ENCODE measurements at regions not wholly inside any gene's neighbourhood (a gene's known extent, or its start where the extent isn't known, plus 50 kb on each side); places are given as distances from the start of the nearest gene placed in this dataset.

- no peak for DNase-seq
- TF ChIP-seq GATA1 (IDR thresholded peaks at IDR 0.05; ENCODE audit: low read depth, low read length) (no peak), POLR2A (IDR thresholded peaks at IDR 0.05; ENCODE audit: low read length) (no peak)
Measured at GRCh38 chr10:10156917-10157600, 860.6 kb upstream of the CELF2 start.

- DNase-seq, result no peak
- TF ChIP-seq GATA1 (IDR thresholded peaks at IDR 0.05; ENCODE audit: low read depth, low read length), result no peak
- TF ChIP-seq POLR2A (IDR thresholded peaks at IDR 0.05; ENCODE audit: low read length), result no peak
Measured at GRCh38 chr10:10160821-10161312, 856.8 kb upstream of the CELF2 start.

- no peak for DNase-seq
- TF ChIP-seq POLR2A (IDR thresholded peaks at IDR 0.05; ENCODE audit: low read length), result no peak
- TF ChIP-seq GATA1 (IDR thresholded peaks at IDR 0.05; ENCODE audit: low read depth, low read length), result no peak
Measured at GRCh38 chr10:10164848-10165247, 852.8 kb upstream of the CELF2 start.

- no peak for DNase-seq
- TF ChIP-seq POLR2A (IDR thresholded peaks at IDR 0.05; ENCODE audit: low read length) (no peak), GATA1 (IDR thresholded peaks at IDR 0.05; ENCODE audit: low read depth, low read length) (no peak)
Measured at GRCh38 chr10:10165415-10165814, 852.3 kb upstream of the CELF2 start.

- no peak for DNase-seq
- TF ChIP-seq POLR2A (IDR thresholded peaks at IDR 0.05; ENCODE audit: low read length), result no peak
- no peak for TF ChIP-seq GATA1 (IDR thresholded peaks at IDR 0.05; ENCODE audit: low read depth, low read length)
Measured at GRCh38 chr10:10178476-10178875, 839.2 kb upstream of the CELF2 start.

GRCh38 chr10:10193848-10194247 is 823.8 kb upstream of the CELF2 start:
- no peak for DNase-seq

GRCh38 chr10:10196701-10197100 is 821.0 kb upstream of the CELF2 start:
- TF ChIP-seq POLR2A (IDR thresholded peaks at IDR 0.05; ENCODE audit: low read length) (no peak), GATA1 (IDR thresholded peaks at IDR 0.05; ENCODE audit: low read depth, low read length) (no peak)
- no peak for DNase-seq

More at GRCh38 chr10:10193848-10194247, 823.8 kb upstream of the CELF2 start:
- TF ChIP-seq POLR2A (IDR thresholded peaks at IDR 0.05; ENCODE audit: low read length) (no peak), GATA1 (IDR thresholded peaks at IDR 0.05; ENCODE audit: low read depth, low read length) (no peak)

- DNase-seq, result no peak
- TF ChIP-seq GATA1 (IDR thresholded peaks at IDR 0.05; ENCODE audit: low read depth, low read length) (no peak), POLR2A (IDR thresholded peaks at IDR 0.05; ENCODE audit: low read length) (no peak)
Measured at GRCh38 chr10:10197423-10197822, 820.2 kb upstream of the CELF2 start.

- DNase-seq, result no peak
- TF ChIP-seq GATA1 (IDR thresholded peaks at IDR 0.05; ENCODE audit: low read depth, low read length) (no peak), POLR2A (IDR thresholded peaks at IDR 0.05; ENCODE audit: low read length) (no peak)
Measured at GRCh38 chr10:10198363-10198762, 819.3 kb upstream of the CELF2 start.

GRCh38 chr10:10204415-10204814 is 813.3 kb upstream of the CELF2 start:
- TF ChIP-seq GATA1 (IDR thresholded peaks at IDR 0.05; ENCODE audit: low read depth, low read length) (no peak), POLR2A (IDR thresholded peaks at IDR 0.05; ENCODE audit: low read length) (no peak)
- DNase-seq, result no peak

GRCh38 chr10:10205906-10206305 is 811.8 kb upstream of the CELF2 start:
- DNase-seq, result no peak
- TF ChIP-seq POLR2A (IDR thresholded peaks at IDR 0.05; ENCODE audit: low read length), result no peak
- TF ChIP-seq GATA1 (IDR thresholded peaks at IDR 0.05; ENCODE audit: low read depth, low read length), result no peak

- no peak for TF ChIP-seq POLR2A (IDR thresholded peaks at IDR 0.05; ENCODE audit: low read length)
- TF ChIP-seq GATA1 (IDR thresholded peaks at IDR 0.05; ENCODE audit: low read depth, low read length), result no peak
- no peak for DNase-seq
Measured at GRCh38 chr10:10207538-10207937, 810.1 kb upstream of the CELF2 start.

- TF ChIP-seq GATA1 (IDR thresholded peaks at IDR 0.05; ENCODE audit: low read depth, low read length) (no peak), POLR2A (IDR thresholded peaks at IDR 0.05; ENCODE audit: low read length) (no peak)
- DNase-seq, result no peak
Measured at GRCh38 chr10:10208196-10208595, 809.5 kb upstream of the CELF2 start.

- no peak for DNase-seq
- TF ChIP-seq GATA1 (IDR thresholded peaks at IDR 0.05; ENCODE audit: low read depth, low read length), result no peak
- TF ChIP-seq POLR2A (IDR thresholded peaks at IDR 0.05; ENCODE audit: low read length), result no peak
Measured at GRCh38 chr10:10209167-10209566, 808.5 kb upstream of the CELF2 start.

GRCh38 chr10:10211409-10211808 is 806.3 kb upstream of the CELF2 start:
- TF ChIP-seq GATA1 (IDR thresholded peaks at IDR 0.05; ENCODE audit: low read depth, low read length), result no peak
- TF ChIP-seq POLR2A (IDR thresholded peaks at IDR 0.05; ENCODE audit: low read length), result no peak
- DNase-seq, result no peak
